ENCODE measurements at regions not wholly inside any gene's neighbourhood (a gene's known extent, or its start where the extent isn't known, plus 50 kb on each side); places are given as distances from the start of the nearest gene placed in this dataset.

GRCh38 chr2:212832211-212833195 is 293.9 kb upstream of the ERBB4 start:
- H3K27ac Mint-ChIP-seq, result no peak overlapping the region

More at GRCh38 chr2:212832211-212833195, 293.9 kb upstream of the ERBB4 start:
- Histone ChIP-seq H3K18ac (ENCODE audit: insufficient read length, low read depth, low read length) (no peak overlapping the region), H3K14ac (ENCODE audit: insufficient read depth, low read length) (no peak overlapping the region), H3K56ac (ENCODE audit: insufficient read length, low read depth, low read length) (no peak overlapping the region), H2BK5ac (ENCODE audit: insufficient read length, low read length) (no peak overlapping the region), H3K79me1 (ENCODE audit: insufficient read depth, low read depth, low read length, poor library complexity, severe bottlenecking) (no peaks in the 10 kb centered on the region), H3K4me1 (ENCODE audit: insufficient read depth, low read length) (no peaks in the 10 kb centered on the region), H3K4ac (ENCODE audit: low read depth, low read length) (no peak overlapping the region), H2BK20ac (ENCODE audit: low read depth, low read length, poor library complexity, severe bottlenecking) (no peak overlapping the region), H3K27me3 (ENCODE audit: insufficient read depth, low read length) (no peaks in the 10 kb centered on the region), H2AK5ac (ENCODE audit: insufficient read length, low read length) (no peak overlapping the region), H2BK15ac (ENCODE audit: low read depth, low read length) (no peak overlapping the region), H3K9ac (ENCODE audit: extremely low read depth, insufficient read length, low read length) (no peak overlapping the region), H4K5ac (ENCODE audit: insufficient read length, low read depth, low read length) (no peak overlapping the region), H4K20me1 (ENCODE audit: control insufficient read depth, insufficient read depth, insufficient read length) (no peaks in the 10 kb centered on the region), H3K4me2 (ENCODE audit: insufficient read depth, insufficient read length, low read length) (no peak overlapping the region), H2BK12ac (ENCODE audit: insufficient read length, low read depth, low read length) (no peak overlapping the region), H4K91ac (ENCODE audit: insufficient read length, low read depth, low read length) (no peak overlapping the region), H4K8ac (replicated peaks; ENCODE audit: insufficient read length, low read depth, low read length) (no peak overlapping the region), H3K27ac (ENCODE audit: insufficient read length, low read depth, low read length) (no peak overlapping the region), H3K79me2 (ENCODE audit: insufficient read depth, low read length) (no peaks in the 10 kb centered on the region), H2BK120ac (ENCODE audit: low read depth, low read length, poor library complexity, severe bottlenecking) (no peak overlapping the region), H3K23me2 (ENCODE audit: insufficient read length, low read depth, low read length, poor library complexity, severe bottlenecking) (peaks cover 6% of the 10 kb centered on the region), H3K9me3 (ENCODE audit: control insufficient read depth, low read depth, low read length) (no peaks in the 10 kb centered on the region), H3T11ph (ENCODE audit: low read length) (no peak overlapping the region), H2AFZ (ENCODE audit: low read length) (no peak overlapping the region), H3K23ac (ENCODE audit: insufficient read length, low read depth, low read length) (no peak overlapping the region)
- no peak for DNase-seq
- H3K27me3 Mint-ChIP-seq (ENCODE audit: low read depth), result no peaks in the 10 kb centered on the region; the same call in none of the 2 replicates
- H3K36me3 Mint-ChIP-seq (ENCODE audit: insufficient read depth in 1 of 3, low read depth in 3 of 3), result peaks cover 2 to 8% (median 5%) of the 10 kb centered on the region in 3 experiments; a peak in 5 of 7 replicates
- no peaks in the 10 kb centered on the region for H3K4me1 Mint-ChIP-seq
- H3K4me3 Mint-ChIP-seq, result no peak overlapping the region
- peaks cover 8 to 13% of the 10 kb centered on the region in 2 experiments for H3K9me3 Mint-ChIP-seq
- TF ChIP-seq, protein P1, sequence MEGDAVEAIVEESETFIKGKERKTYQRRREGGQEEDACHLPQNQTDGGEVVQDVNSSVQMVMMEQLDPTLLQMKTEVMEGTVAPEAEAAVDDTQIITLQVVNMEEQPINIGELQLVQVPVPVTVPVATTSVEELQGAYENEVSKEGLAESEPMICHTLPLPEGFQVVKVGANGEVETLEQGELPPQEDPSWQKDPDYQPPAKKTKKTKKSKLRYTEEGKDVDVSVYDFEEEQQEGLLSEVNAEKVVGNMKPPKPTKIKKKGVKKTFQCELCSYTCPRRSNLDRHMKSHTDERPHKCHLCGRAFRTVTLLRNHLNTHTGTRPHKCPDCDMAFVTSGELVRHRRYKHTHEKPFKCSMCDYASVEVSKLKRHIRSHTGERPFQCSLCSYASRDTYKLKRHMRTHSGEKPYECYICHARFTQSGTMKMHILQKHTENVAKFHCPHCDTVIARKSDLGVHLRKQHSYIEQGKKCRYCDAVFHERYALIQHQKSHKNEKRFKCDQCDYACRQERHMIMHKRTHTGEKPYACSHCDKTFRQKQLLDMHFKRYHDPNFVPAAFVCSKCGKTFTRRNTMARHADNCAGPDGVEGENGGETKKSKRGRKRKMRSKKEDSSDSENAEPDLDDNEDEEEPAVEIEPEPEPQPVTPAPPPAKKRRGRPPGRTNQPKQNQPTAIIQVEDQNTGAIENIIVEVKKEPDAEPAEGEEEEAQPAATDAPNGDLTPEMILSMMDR (conservative IDR thresholded peaks at IDR 0.05), result no peak
- no CpG with 5 or more reads among the region's 109 CpGs for WGBS (ENCODE audit: extremely low coverage, insufficient read length, low lambda C conversion rate)
